Small intestine (tissue), 7 donors: ENCODE measurements at regions not wholly inside any gene's neighbourhood (a gene's known extent, or its start where the extent isn't known, plus 50 kb on each side); places are given as distances from the start of the nearest gene placed in this dataset.

Source experiments
- DNase-seq, 2 donors: peaks; one replicate each; pipeline versions ENCODE4 v3.0.0 to v3.0.0-alpha.2; 2013
- FAIRE-seq: peaks from 2 replicates; lab custom pipeline; 2012; peaks lifted over from hg19 to GRCh38; lab: Jason Lieb, UNC
- H3K27ac ChIP-seq, 3 donors: one replicate each; pipeline ENCODE4 v1.5.1; 2013; ENCODE audit warnings: low read length in 2 of 3, mild to moderate bottlenecking in 2 of 3, control low read depth in 1 of 3, inconsistent platforms in 1 of 3, low read depth in 1 of 3, moderate library complexity in 1 of 3
- H3K27me3 ChIP-seq, 3 donors: one replicate each; pipeline ENCODE4 v1.6.1; 2013; ENCODE audit warnings: low read length in 3 of 3, inconsistent platforms in 1 of 3; ENCODE audit not compliant: control insufficient read depth in 3 of 3, insufficient read depth in 3 of 3
- H3K36me3 ChIP-seq, 3 donors: one replicate each; pipeline ENCODE4 v1.6.1; 2013; ENCODE audit warnings: low read length in 3 of 3, inconsistent platforms in 1 of 3, low read depth in 1 of 3, mild to moderate bottlenecking in 1 of 3, moderate library complexity in 1 of 3; ENCODE audit not compliant: control insufficient read depth in 3 of 3, insufficient read depth in 2 of 3
- H3K4me1 ChIP-seq, 3 donors: one replicate each; pipeline ENCODE4 v1.6.1; 2013; ENCODE audit warnings: low read length in 2 of 3, inconsistent platforms in 1 of 3, low read depth in 1 of 3, mild to moderate bottlenecking in 1 of 3, moderate library complexity in 1 of 3; ENCODE audit not compliant: control insufficient read depth in 3 of 3, insufficient read depth in 2 of 3
- H3K4me3 ChIP-seq, 3 donors: one replicate each; pipeline ENCODE4 v1.5.1; 2013; ENCODE audit warnings: low read length in 3 of 3, control low read depth in 1 of 3, inconsistent platforms in 1 of 3, low read depth in 1 of 3, mild to moderate bottlenecking in 1 of 3, moderate library complexity in 1 of 3
- H3K9me3 ChIP-seq, 2 donors: one replicate each; pipeline ENCODE4 v1.6.1; 2013; ENCODE audit warnings: low read depth in 1 of 2, low read length in 1 of 2; ENCODE audit not compliant: control insufficient read depth in 2 of 2, insufficient read depth in 1 of 2
- WGBS, 3 donors: extraction: QIAGEN DNeasy Blood & Tissue Kit; methylation state at CpG; one replicate each; pipeline ENCODE4 v1.1.7; 2013; 5-methylcytosine and 5-hydroxymethylcytosine counted together
- donor health status: healthy with polysubstance abuse.
- donor health status: control.
- donor health status: control.
- donor health status: Bipolar disorder and iron deficiency.
- donor health status: healthy.

- WGBS, 3 donors = 74 to 88% (median 82%) methylated on average over 9 of the region's 9 CpGs
- no peak overlapping the region for H3K27ac ChIP-seq
- no peak overlapping the region for H3K4me3 ChIP-seq
- no peak for FAIRE-seq
- H3K27me3 ChIP-seq = no peaks in the 10 kb centered on the region
- no peaks in the 10 kb centered on the region for H3K4me1 ChIP-seq
- no peaks in the 10 kb centered on the region for H3K36me3 ChIP-seq
- no peak for DNase-seq
- no peaks in the 10 kb centered on the region for H3K9me3 ChIP-seq
These were observed 1238.7 kb downstream of the BRD1 start for GRCh38 chr22:48588878-48589450.

GRCh38 chr22:48588151-48588877 is 1239.4 kb downstream of the BRD1 start:
- DNase-seq (no peak), FAIRE-seq (no peak)
- no peaks in the 10 kb centered on the region for H3K36me3 ChIP-seq
- 79 to 90% (median 84%) methylated on average over 23 of the region's 23 CpGs for WGBS, 3 donors
- no peak overlapping the region for H3K4me3 ChIP-seq
- no peaks in the 10 kb centered on the region for H3K9me3 ChIP-seq
- no peak overlapping the region for H3K27ac ChIP-seq
- no peaks in the 10 kb centered on the region for H3K27me3 ChIP-seq
- no peaks in the 10 kb centered on the region for H3K4me1 ChIP-seq

GRCh38 chr22:48587236-48587865 is 1240.3 kb downstream of the BRD1 start:
- no peak for FAIRE-seq
- no peak for DNase-seq
- H3K27ac ChIP-seq = no peak overlapping the region
- no peaks in the 10 kb centered on the region for H3K4me1 ChIP-seq
- 74 to 85% (median 82%) methylated on average over 18 of the region's 18 CpGs for WGBS, 3 donors
- no peaks in the 10 kb centered on the region for H3K27me3 ChIP-seq
- H3K36me3 ChIP-seq = no peaks in the 10 kb centered on the region
- H3K4me3 ChIP-seq = no peak overlapping the region
- no peaks in the 10 kb centered on the region for H3K9me3 ChIP-seq

- no peak for FAIRE-seq
- 68 to 81% (median 81%) methylated on average over 7 of the region's 7 CpGs for WGBS, 3 donors
- no peak for DNase-seq
- H3K4me3 ChIP-seq = no peak overlapping the region
- H3K27me3 ChIP-seq = no peaks in the 10 kb centered on the region
- no peaks in the 10 kb centered on the region for H3K9me3 ChIP-seq
- no peak overlapping the region for H3K27ac ChIP-seq
- H3K36me3 ChIP-seq = no peaks in the 10 kb centered on the region
- no peaks in the 10 kb centered on the region for H3K4me1 ChIP-seq
These were observed 1240.9 kb downstream of the BRD1 start for GRCh38 chr22:48586799-48587185.

- DNase-seq = no peak
- H3K27ac ChIP-seq = no peak overlapping the region
- H3K9me3 ChIP-seq = no peaks in the 10 kb centered on the region
- H3K4me3 ChIP-seq = no peak overlapping the region
- WGBS, 3 donors = 44 to 66% (median 54%) methylated on average over 19 to 21 of the region's 21 CpGs
- H3K36me3 ChIP-seq = no peaks in the 10 kb centered on the region
- H3K27me3 ChIP-seq = no peaks in the 10 kb centered on the region
- no peaks in the 10 kb centered on the region for H3K4me1 ChIP-seq
- FAIRE-seq = no peak
These were observed 1241.5 kb downstream of the BRD1 start for GRCh38 chr22:48585916-48586798.

- Histone ChIP-seq H3K36me3 (no peaks in the 10 kb centered on the region), H3K4me1 (no peaks in the 10 kb centered on the region), H3K4me3 (no peak overlapping the region), H3K27me3 (no peaks in the 10 kb centered on the region), H3K27ac (no peak overlapping the region), H3K9me3 (no peaks in the 10 kb centered on the region)
- 90 to 99% (median 97%) methylated on average over 3 of the region's 3 CpGs for WGBS, 3 donors
- DNase-seq = no peak
- FAIRE-seq = no peak
These were observed 1243.5 kb downstream of the BRD1 start for GRCh38 chr22:48584170-48584569.

GRCh38 chr22:48581796-48582469 is 1245.7 kb downstream of the BRD1 start:
- FAIRE-seq (peak; percentile 61), DNase-seq (no peak)
- Histone ChIP-seq H3K27me3 (peaks cover 0 to 4% (median 3%) of the 10 kb centered on the region in 3 donors), H3K4me3 (no peak overlapping the region), H3K36me3 (no peaks in the 10 kb centered on the region), H3K9me3 (no peaks in the 10 kb centered on the region), H3K27ac (no peak overlapping the region), H3K4me1 (peaks cover 0 to 3% (median 0%) of the 10 kb centered on the region in 3 donors)
- 63 to 81% (median 75%) methylated on average over 20 of the region's 20 CpGs for WGBS, 3 donors
